IMR-90 (cell line): ENCODE measurements at regions not wholly inside any gene's neighbourhood (a gene's known extent, or its start where the extent isn't known, plus 50 kb on each side); places are given as distances from the start of the nearest gene placed in this dataset.

Experiments used
- ATAC-seq: fragments of 200-7000 bp; cut with Tn5 transposase; 2 replicates; pipeline ENCODE4 v1.9.1; 2020; ENCODE audit warnings: low read depth, mild to moderate bottlenecking, moderate library complexity
- BruUV-seq: library from RNA; stranded (reverse); fragments of 400-500 nt; replicated peaks from 2 replicates; lab custom pipeline; 2021; lab: Mats Ljungman, UMichigan
- CTCF ChIA-PET: fragments of 300-600 bp; formaldehyde crosslinking; extraction: SDS; loops from one replicate; lab custom pipeline; 2021; ENCODE audit warnings: antibody characterized with exemption; lab: Yijun Ruan, JAX
- POLR2A ChIA-PET: fragments of 300-600 bp; sonication (Branson Sonifier 250); formaldehyde crosslinking; loops from one replicate; lab custom pipeline; 2022; ENCODE audit warnings: antibody characterized with exemption; ENCODE audit not compliant: unreplicated experiment; lab: Charles Lee
- DNase-seq: peaks from one replicate; pipeline ENCODE4 v3.0.0; 2013
- H2AFZ ChIP-seq: replicated peaks from 2 replicates; pipeline ENCODE3; 2013; ENCODE audit warnings: low read length, mild to moderate bottlenecking; ENCODE audit not compliant: poor library complexity
- H2AK5ac ChIP-seq: 2 replicates; pipeline ENCODE4 v1.6.1; 2013; ENCODE audit warnings: low read depth, low read length, inconsistent platforms
- H2AK9ac ChIP-seq: replicated peaks from 2 replicates; pipeline ENCODE3; 2013; ENCODE audit warnings: mild to moderate bottlenecking, low read depth, low read length, moderate library complexity; ENCODE audit not compliant: poor library complexity
- H2BK120ac ChIP-seq: 2 replicates; pipeline ENCODE4 v1.6.1; 2013; ENCODE audit warnings: low read depth, low read length, inconsistent platforms
- H2BK15ac ChIP-seq: 3 replicates; pipeline ENCODE4 v1.6.1; 2013; ENCODE audit warnings: low read depth, low read length, inconsistent platforms
- H2BK20ac ChIP-seq: 2 replicates; pipeline ENCODE4 v1.6.1; 2013; ENCODE audit warnings: low read depth, mild to moderate bottlenecking, inconsistent platforms, low read length, moderate library complexity
- H2BK5ac ChIP-seq: 2 replicates; pipeline ENCODE4 v1.6.1; 2013; ENCODE audit warnings: mild to moderate bottlenecking, low read depth, low read length, inconsistent platforms; ENCODE audit not compliant: poor library complexity, severe bottlenecking
- H3K14ac ChIP-seq: replicated peaks from 2 replicates; pipeline ENCODE4 v1.6.1; 2013; ENCODE audit warnings: low read depth, low read length, inconsistent platforms
- H3K18ac ChIP-seq: 2 replicates; pipeline ENCODE4 v1.6.1; 2013; ENCODE audit warnings: low read depth, low read length, control low read depth
- H3K23ac ChIP-seq: 2 replicates; pipeline ENCODE4 v1.6.1; 2013; ENCODE audit warnings: low read depth, low read length, inconsistent platforms
- H3K27ac ChIP-seq: 2 replicates; pipeline ENCODE4 v1.5.1; 2013; ENCODE audit warnings: mild to moderate bottlenecking, control low read depth, low read length; ENCODE audit not compliant: insufficient read depth
- H3K27me3 ChIP-seq: 2 replicates; pipeline ENCODE4 v1.6.1; 2013; ENCODE audit warnings: low read length; ENCODE audit not compliant: control insufficient read depth, insufficient read depth
- H3K36me3 ChIP-seq: 2 replicates; pipeline ENCODE4 v1.6.1; 2013; ENCODE audit warnings: low read length, mixed read lengths; ENCODE audit not compliant: control insufficient read depth, insufficient read depth
- H3K4ac ChIP-seq: 2 replicates; pipeline ENCODE4 v1.6.1; 2013; ENCODE audit warnings: low read depth, low read length, inconsistent platforms
- H3K4me1 ChIP-seq: 2 replicates; pipeline ENCODE4 v1.6.1; 2013; ENCODE audit warnings: low read length, mixed read lengths; ENCODE audit not compliant: control insufficient read depth, insufficient read depth
- H3K4me2 ChIP-seq: 2 replicates; pipeline ENCODE4 v1.6.1; 2013; ENCODE audit warnings: low read depth, mild to moderate bottlenecking, control low read depth, low read length, moderate library complexity
- H3K4me3 ChIP-seq: 2 replicates; pipeline ENCODE4 v1.5.1; 2013; ENCODE audit warnings: low read depth, mild to moderate bottlenecking, control low read depth, low read length, moderate library complexity; ENCODE audit not compliant: insufficient read depth
- H3K56ac ChIP-seq: 2 replicates; pipeline ENCODE4 v1.6.1; 2013; ENCODE audit warnings: low read length, inconsistent platforms; ENCODE audit not compliant: insufficient read depth; ENCODE audit errors: extremely low read depth
- H3K79me1 ChIP-seq, 2 experiments: 2 replicates each; pipeline ENCODE4 v1.6.1; 2013; ENCODE audit warnings: low read length in 2 of 2, inconsistent platforms in 1 of 2, low read depth in 1 of 2
- H3K9ac ChIP-seq: 2 replicates; pipeline ENCODE4 v1.6.1; 2013; ENCODE audit warnings: low read depth, low read length, control low read depth
- H3K9me1 ChIP-seq: 2 replicates; pipeline ENCODE4 v1.6.1; 2013; ENCODE audit warnings: low read length, inconsistent platforms; ENCODE audit not compliant: insufficient read depth
- H3K9me3 ChIP-seq: 2 replicates; pipeline ENCODE4 v1.6.1; 2013; ENCODE audit warnings: low read length; ENCODE audit not compliant: control insufficient read depth, insufficient read depth
- H4K20me1 ChIP-seq: 2 replicates; pipeline ENCODE4 v1.6.1; 2013; ENCODE audit warnings: low read length, inconsistent platforms; ENCODE audit not compliant: insufficient read depth
- H4K5ac ChIP-seq: 2 replicates; pipeline ENCODE4 v1.6.1; 2013; ENCODE audit warnings: mild to moderate bottlenecking, low read depth, low read length, control low read depth
- H4K8ac ChIP-seq, 2 experiments: 2 replicates each; pipeline ENCODE4 v1.6.1; 2013; ENCODE audit warnings: low read depth in 2 of 2, low read length in 2 of 2, control low read depth in 1 of 2, inconsistent platforms in 1 of 2
- H4K91ac ChIP-seq: 2 replicates; pipeline ENCODE4 v1.6.1; 2013; ENCODE audit warnings: low read depth, low read length, inconsistent platforms; ENCODE audit not compliant: insufficient read depth
- BHLHE40 ChIP-seq: fragments of 150-350 bp; IDR thresholded peaks from 2 replicates; pipeline ENCODE4 v1.6.1; 2016; ENCODE audit warnings: mild to moderate bottlenecking, low read depth, low read length
- CEBPB ChIP-seq: IDR thresholded peaks from 2 replicates; pipeline ENCODE4 v1.6.1; 2012; ENCODE audit warnings: low read depth, low read length, improper control_type of control experiment
- CHD1 ChIP-seq: IDR thresholded peaks from 2 replicates; pipeline ENCODE4 v1.6.1; 2012; ENCODE audit warnings: low read depth, low read length, improper control_type of control experiment
- CTCF ChIP-seq: conservative IDR thresholded peaks from 2 replicates; pipeline ENCODE4 v1.5.1; 2012; ENCODE audit warnings: mild to moderate bottlenecking, low read depth, low read length, improper control_type of control experiment
- ELK1 ChIP-seq: fragments of 150-350 bp; IDR thresholded peaks from 2 replicates; pipeline ENCODE4 v1.6.1; 2016; ENCODE audit warnings: low read depth, mild to moderate bottlenecking, low read length, moderate library complexity, borderline replicate concordance
- FOS ChIP-seq: fragments of 150-350 bp; IDR thresholded peaks from 2 replicates; pipeline ENCODE4 v1.6.1; 2016; ENCODE audit warnings: low read depth, low read length
- MAFK ChIP-seq: IDR thresholded peaks from 2 replicates; pipeline ENCODE4 v1.6.1; 2012; ENCODE audit warnings: low read depth, low read length, improper control_type of control experiment
- MAZ ChIP-seq: IDR thresholded peaks from 2 replicates; pipeline ENCODE4 v1.6.1; 2012; ENCODE audit warnings: low read depth, mild to moderate bottlenecking, low read length, improper control_type of control experiment, moderate library complexity, borderline replicate concordance
- MXI1 ChIP-seq: IDR thresholded peaks from 2 replicates; pipeline ENCODE4 v1.6.1; 2012; ENCODE audit warnings: low read depth, mild to moderate bottlenecking, low read length, moderate library complexity, borderline replicate concordance
- NFE2L2 ChIP-seq: fragments of 150-350 bp; IDR thresholded peaks from 2 replicates; pipeline ENCODE4 v1.6.1; 2016; ENCODE audit warnings: low read depth, mild to moderate bottlenecking, low read length
- POLR2A ChIP-seq: IDR thresholded peaks from 2 replicates; pipeline ENCODE4 v1.6.1; 2012; ENCODE audit warnings: mild to moderate bottlenecking, low read depth, low read length
- RAD21 ChIP-seq: IDR thresholded peaks from 2 replicates; pipeline ENCODE4 v1.6.1; 2012; ENCODE audit warnings: low read length, improper control_type of control experiment
- RCOR1 ChIP-seq: IDR thresholded peaks from 2 replicates; pipeline ENCODE4 v1.6.1; 2012; ENCODE audit warnings: mild to moderate bottlenecking, low read length, improper control_type of control experiment; ENCODE audit not compliant: insufficient replicate concordance
- RFX5 ChIP-seq: IDR thresholded peaks from 2 replicates; pipeline ENCODE4 v1.8.0; 2012; ENCODE audit warnings: low read depth, mild to moderate bottlenecking, low read length, moderate library complexity
- SMC3 ChIP-seq: fragments of 150-350 bp; IDR thresholded peaks from 2 replicates; pipeline ENCODE4 v1.6.1; 2016; ENCODE audit warnings: low read depth, mild to moderate bottlenecking, antibody characterized with exemption, low read length, moderate library complexity
- USF2 ChIP-seq: fragments of 150-350 bp; IDR thresholded peaks from 2 replicates; pipeline ENCODE4 v1.6.1; 2017; ENCODE audit warnings: mild to moderate bottlenecking, antibody characterized with exemption, low read length, low read depth
- WGBS, 2 experiments: methylation state at CpG; one replicate each; pipeline versions ENCODE4 v1.1.5 to v1.1.7; 2013; ENCODE audit warnings: missing lambda C conversion rate in 2 of 2; ENCODE audit not compliant: insufficient read length in 1 of 2; ENCODE audit errors: extremely low coverage in 2 of 2; 5-methylcytosine and 5-hydroxymethylcytosine counted together
- dilution Hi-C: fragments of 300-500 bp; cut with HindIII; formaldehyde crosslinking; loops from one replicate; pipeline ENCODE4 v1.14.3; 2018; ENCODE audit warnings: low sequenced_read_pairs; ENCODE audit not compliant: unreplicated experiment
- in situ Hi-C: fragments of 300-500 bp; cut with MboI; formaldehyde crosslinking; loops from 3 replicates; pipeline ENCODE4 v1.14.3; 2019; ENCODE audit warnings: low sequenced_read_pairs, inconsistent platforms, mixed read lengths
- intact Hi-C: fragments of 100-400 bp; cut with micrococcal nuclease; formaldehyde crosslinking; loops from 2 replicates; pipeline ENCODE4 v1.10.0; 2022

DNA sequence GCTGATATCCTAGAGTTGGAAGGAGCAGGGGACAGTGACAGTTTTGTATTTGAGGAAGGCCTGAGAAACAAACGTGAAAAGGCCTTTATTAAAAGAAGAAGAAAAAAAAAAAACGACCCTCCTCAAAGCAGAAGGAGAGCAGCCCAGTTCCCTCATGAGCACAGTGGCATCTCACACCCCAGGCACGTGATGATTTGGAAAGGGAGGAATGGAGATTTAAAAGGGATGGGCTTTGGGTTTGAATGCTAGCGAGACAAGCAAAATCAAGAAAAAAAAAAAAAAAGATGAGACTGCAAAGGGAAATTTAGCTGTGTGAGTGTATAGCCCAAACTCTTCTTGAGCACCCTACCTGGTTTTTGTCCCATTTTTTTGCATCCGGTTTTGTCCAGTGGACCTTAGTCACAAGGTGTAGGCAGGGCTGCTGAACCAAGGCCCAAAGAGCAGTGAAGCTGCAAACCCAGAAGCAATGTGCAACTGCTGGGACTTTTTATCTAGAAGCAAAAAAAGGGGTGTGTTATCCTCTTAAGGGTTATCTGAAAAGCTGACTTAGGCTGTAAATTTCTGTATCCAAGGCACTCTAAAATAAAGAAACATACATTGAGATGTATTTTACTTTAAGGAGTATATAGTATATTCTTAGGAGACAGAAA lies 54.5 kb upstream of the RREB1 start:
- Histone ChIP-seq H2AFZ (no peak overlapping the region), H3K79me1 (no peaks in the 10 kb centered on the region), H4K91ac (no peak overlapping the region), H3K18ac (no peak overlapping the region), H4K20me1 (no peaks in the 10 kb centered on the region), H3K23ac (no peak overlapping the region), H3K4me2 (no peak overlapping the region), H2BK5ac (no peak overlapping the region), H4K5ac (no peak overlapping the region), H3K4ac (no peak overlapping the region), H3K9me3 (no peaks in the 10 kb centered on the region), H2BK20ac (no peak overlapping the region), H3K9me1 (no peaks in the 10 kb centered on the region; the same call in 1 of the 2 replicates), H2AK9ac (no peak overlapping the region), H3K27ac (no peak overlapping the region), H3K27me3 (no peaks in the 10 kb centered on the region), H3K56ac (no peak overlapping the region), H3K36me3 (no peaks in the 10 kb centered on the region), H2AK5ac (no peak overlapping the region), H4K8ac (no peak overlapping the region), H3K9ac (no peak overlapping the region), H3K14ac (0 out of 2 replicates have a peak overlapping the region, but pooled peaks have one; percentile 22), H3K4me1 (peaks cover 6% of the 10 kb centered on the region), H3K4me3 (no peak overlapping the region), H2BK15ac (no peak overlapping the region; the same call in 2 of the 3 replicates), H2BK120ac (no peak overlapping the region)
- WGBS, 2 experiments, result 100% methylated on average over 2 of the region's 5 CpGs; no CpG with 5 or more reads in 1 of the 2 experiments
- ATAC-seq (no peak), DNase-seq (no peak)
- BruUV-seq, result no TSS peak
- POLR2A ChIA-PET, result no interaction called here
- intact Hi-C loops (no loop called here), in situ Hi-C loops (no loop called here), dilution Hi-C loops (no loop called here)
- TF ChIP-seq POLR2A (no peak), USF2 (no peak), SMC3 (no peak), MAFK (no peak), CHD1 (no peak), CEBPB (no peak), BHLHE40 (no peak), RFX5 (no peak), RCOR1 (no peak), CTCF (no peak), MAZ (no peak), FOS (no peak), NFE2L2 (no peak), ELK1 (no peak), MXI1 (no peak), RAD21 (no peak)
- CTCF ChIA-PET, result interaction anchor here (0.6 kb wide), 1 partner anchor 99 kb away, joined by 3 read pairs; no protein-coding TSS in a partner anchor
